ENCODE measurements at regions not wholly inside any gene's neighbourhood (a gene's known extent, or its start where the extent isn't known, plus 50 kb on each side); places are given as distances from the start of the nearest gene placed in this dataset.
"Not testable (repeated sequence)": the region's sequence is repeated elsewhere in the genome, so short reads cannot be mapped to it uniquely, and the experiment has no call there.

DNA sequence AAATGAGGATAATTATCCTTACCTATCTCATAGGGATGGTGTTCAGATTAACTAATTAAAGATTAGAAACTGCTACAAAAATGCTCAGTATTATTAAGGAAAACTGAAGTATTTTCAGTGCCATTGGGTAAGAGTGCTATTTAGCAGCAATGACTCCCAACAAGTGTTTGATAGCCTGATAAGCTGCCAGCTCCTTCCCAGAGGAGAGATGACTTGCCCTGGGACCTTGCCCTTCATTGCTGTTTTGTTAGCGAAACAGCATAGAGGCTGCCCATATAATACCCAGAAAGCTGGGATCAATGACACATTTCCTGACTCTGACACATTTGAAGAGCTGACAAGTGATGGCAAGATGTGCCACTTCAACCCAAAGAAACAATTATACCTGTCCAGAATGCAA, 592.2 kb downstream of the ADGRL2 start:
- DNase-seq (ENCODE audit: low read depth) = peak; percentile 1

DNA sequence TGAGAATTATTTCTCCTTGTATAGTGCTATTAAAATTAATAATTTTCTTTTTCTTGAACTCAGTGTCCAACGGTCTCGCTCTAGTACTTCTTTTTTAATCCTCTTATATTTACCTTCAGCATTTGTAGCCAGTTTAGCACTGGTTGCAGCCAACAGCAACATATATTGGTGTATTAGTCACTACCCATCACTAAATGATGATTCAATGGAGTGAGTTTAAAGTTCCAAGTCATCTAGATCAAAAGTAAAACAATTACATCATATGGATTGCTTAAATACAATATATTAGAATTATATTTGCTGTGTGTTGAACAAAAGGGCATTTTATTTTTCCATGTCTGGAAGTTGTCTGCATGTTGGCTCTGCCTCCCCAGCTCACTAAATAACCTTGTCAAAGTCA, 591.8 kb downstream of the ADGRL2 start:
- DNase-seq (ENCODE audit: low read depth) = peak; percentile 62

DNA sequence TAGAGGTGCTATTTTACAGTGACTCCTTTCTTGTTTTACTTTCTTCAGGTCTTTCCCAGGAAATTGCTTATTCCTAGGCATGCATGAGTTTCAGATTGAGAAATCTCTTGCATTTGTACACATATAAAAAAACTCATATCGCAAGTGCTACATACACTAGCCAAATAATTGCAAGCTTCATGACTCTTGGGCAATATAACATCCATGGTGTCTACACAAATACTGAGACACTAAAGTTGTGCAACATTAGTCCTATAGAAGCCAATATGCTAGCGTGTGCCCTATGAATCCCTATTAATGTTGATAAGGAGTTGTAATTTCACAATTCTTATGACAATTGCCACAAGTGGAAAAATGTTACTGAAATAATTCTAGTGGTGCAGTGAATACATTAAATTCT, 591.0 kb downstream of the ADGRL2 start:
- DNase-seq (ENCODE audit: low read depth) = no peak

DNA sequence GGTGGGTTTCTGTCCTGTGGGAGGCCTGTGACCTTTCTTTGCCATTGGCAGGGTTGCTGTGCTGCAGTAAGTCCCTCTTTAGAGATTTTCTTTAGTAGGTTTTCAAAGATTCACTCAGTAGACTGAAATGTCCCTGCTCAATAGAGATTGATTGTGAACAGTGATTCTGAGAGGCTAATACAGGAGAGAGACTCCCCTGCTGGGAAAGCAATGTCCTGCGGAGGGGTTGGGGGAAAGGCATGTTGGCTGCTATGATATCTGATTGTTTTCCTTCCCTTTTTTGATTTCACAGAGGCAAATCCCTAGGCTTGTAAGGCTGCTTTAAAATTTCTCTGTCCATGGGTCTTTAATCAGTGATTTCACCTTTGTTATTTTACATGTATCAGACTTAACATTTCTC, 589.9 kb downstream of the ADGRL2 start:
- no peak for DNase-seq (ENCODE audit: low read depth)

GRCh38 chr1:82388679-82389078, 587.9 kb downstream of the ADGRL2 start:
- DNase-seq (ENCODE audit: low read depth) = peak; percentile 64

DNA sequence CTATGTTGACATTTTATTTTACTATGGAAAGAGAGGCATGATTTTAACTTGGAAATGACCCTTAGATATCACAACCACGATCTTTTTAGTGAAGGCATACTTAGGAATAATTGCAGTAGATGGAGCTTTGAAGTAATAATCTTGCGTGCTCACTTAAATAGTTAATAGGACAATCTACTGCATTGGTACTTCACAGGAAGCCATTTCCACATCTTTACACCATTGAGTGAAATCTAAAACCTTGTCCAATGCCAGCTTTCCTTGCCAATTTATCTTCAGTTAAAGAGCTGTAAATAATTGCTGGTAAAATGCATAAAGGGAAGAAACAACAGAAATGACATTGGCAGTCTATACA, 586.3 kb downstream of the ADGRL2 start:
- DNase-seq (ENCODE audit: low read depth) = no peak

GRCh38 chr1:82386365-82387011, 585.8 kb downstream of the ADGRL2 start:
- DNase-seq (ENCODE audit: low read depth) = no peak

- DNase-seq (ENCODE audit: low read depth) = no peak
These were observed 584.0 kb downstream of the ADGRL2 start for GRCh38 chr1:82384776-82385175.

DNA sequence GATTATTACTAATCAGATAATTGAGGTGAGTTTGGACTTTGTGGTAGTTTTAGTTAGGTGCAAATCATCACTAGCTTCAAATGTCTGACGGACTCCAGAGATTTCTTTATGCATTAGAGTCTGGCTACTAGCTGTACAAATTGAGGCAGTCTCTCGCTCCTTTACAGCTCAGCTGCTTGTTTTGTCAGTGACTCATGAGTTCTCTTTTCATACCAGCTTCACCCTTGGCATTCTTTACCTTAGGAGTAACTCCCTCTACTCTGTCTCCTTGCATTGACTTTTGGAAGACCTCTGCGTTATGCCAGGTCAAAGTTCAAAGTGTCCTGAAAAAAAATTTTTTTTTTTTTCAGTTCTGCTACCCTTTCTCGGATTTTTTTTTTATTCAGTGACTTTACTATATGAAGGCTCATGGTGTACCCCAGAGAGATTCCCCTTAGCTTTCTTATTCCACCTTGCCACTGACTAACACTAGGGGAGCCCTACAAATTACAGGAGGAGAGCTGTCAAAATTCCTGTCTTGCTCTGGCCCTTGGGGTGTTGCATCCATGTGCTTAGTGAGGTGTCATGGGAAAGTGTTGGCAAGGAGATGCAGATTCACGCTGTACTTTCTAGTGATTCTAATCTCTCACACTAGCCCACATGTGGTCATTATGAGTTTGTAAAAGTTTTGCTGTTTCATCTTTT, 576.6 kb downstream of the ADGRL2 start:
- DNase-seq (ENCODE audit: low read depth) = peak; percentile 61

GRCh38 chr1:82373710-82374109, 573.0 kb downstream of the ADGRL2 start:
- DNase-seq (ENCODE audit: low read depth) = no peak

DNA sequence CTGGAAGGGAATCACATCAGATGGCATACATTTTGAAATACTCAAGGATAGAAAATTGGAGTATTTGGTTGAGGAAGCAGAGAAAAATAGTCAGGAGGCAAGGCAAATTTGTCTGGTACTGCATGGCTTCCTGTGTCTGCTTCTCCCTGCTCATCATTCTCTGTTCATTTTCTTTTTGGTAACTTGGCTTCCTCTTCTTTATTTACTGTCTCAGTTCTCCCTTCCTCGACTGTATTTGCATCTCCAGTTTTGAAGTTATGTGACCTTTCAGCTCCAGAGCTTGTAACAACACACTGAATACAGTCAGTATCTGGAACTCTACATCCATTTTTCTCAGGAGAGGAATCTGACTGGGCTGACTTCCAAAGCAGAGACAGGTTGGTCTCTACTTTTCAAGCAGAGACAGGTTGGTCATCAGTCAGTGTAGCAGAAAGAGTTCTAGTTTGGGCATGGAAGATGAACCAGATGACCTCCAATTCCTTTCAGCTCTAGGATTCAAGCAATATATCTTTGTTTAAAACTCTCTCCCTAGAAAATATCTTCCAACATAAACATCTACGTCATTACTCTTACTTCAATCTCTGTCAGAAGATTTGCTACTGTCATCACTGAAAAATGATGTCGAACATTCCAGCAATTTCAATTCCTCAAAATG, 571.2 kb downstream of the ADGRL2 start:
- DNase-seq (ENCODE audit: low read depth) = no peak

GRCh38 chr1:82367456-82367855, 566.7 kb downstream of the ADGRL2 start:
- DNase-seq (ENCODE audit: low read depth) = no peak

DNA sequence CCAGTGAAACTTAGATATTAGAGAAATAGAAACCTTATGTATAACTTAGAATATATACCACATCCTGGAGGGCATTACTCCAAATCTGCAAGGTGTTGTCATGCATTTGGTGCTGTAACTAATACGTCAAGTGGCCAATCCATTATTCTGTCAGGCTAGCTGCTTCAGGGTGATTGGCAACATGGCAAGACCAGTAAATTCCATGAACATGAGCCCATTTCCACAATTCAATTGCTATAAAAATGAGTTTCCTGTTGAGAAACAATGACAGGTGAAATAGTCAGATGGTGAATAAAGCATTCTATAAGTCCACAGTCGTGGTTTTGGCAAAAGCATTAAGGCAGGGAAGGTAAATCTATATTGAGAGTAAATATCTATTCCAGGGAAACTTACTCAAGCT, 566.0 kb downstream of the ADGRL2 start:
- DNase-seq (ENCODE audit: low read depth) = peak; percentile 24

GRCh38 chr1:82359541-82359940, 558.8 kb downstream of the ADGRL2 start:
- DNase-seq (ENCODE audit: low read depth) = peak; percentile 42

GRCh38 chr1:82358706-82359105, 558.0 kb downstream of the ADGRL2 start:
- not testable (repeated sequence) for DNase-seq (ENCODE audit: low read depth)

DNA sequence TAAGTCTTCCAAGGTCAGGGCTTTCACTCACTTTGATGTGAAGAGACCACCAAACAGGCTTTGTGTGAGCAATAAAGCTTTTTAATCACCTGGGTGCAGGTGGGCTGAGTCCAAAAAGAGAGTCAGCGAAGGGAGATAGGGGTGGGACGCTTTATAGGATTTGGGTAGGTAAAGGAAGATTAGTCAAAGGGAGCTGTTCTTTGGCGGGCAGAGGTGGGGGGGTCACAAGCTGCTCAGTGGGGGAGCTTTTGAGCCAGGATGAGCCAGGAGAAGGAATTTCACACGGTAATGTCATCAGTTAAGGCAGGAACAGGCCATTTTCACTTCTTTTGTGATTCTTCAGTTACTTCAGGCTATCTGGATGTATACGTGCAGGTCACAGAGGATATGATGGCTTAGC, 553.8 kb downstream of the ADGRL2 start:
- not testable (repeated sequence) for DNase-seq (ENCODE audit: low read depth)

DNA sequence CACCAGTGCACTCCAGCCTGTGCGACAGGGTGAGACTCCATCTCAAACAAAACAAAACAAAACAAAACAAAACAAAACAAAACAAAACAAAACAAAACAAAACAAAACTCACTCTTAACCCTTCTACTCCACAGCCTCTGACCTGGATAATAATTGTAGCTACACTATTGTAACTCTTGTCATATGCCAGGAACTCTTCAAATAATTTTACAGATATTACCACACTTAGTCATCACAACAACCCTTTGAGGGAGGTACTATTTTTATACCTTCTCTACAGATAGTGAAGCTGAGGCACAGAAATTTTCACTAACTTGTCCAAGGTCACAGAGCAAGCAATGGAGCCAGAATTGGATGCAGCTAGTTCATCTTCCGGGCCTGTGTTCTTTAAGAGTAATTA, 547.8 kb downstream of the ADGRL2 start:
- DNase-seq (ENCODE audit: low read depth) = no peak

DNA sequence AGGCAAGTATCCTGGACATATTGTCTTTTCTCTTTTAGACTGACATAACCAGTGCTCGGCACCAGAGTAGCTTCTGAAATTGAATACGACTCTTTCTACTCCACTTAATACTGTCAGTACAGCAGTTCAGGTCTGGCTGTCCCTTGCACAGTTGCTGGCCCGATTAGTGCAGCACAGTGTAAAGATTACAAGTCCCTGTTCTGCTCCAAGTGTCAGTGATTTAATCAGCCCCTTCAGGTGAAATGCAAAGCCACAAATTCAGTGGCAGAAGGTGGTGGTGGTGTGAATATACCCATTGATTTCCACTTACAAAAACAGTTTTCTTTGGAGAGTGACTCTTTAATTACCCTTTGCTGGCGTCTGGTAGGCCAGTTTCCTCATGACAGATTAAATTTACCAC, 545.4 kb downstream of the ADGRL2 start:
- DNase-seq (ENCODE audit: low read depth) = no peak

DNA sequence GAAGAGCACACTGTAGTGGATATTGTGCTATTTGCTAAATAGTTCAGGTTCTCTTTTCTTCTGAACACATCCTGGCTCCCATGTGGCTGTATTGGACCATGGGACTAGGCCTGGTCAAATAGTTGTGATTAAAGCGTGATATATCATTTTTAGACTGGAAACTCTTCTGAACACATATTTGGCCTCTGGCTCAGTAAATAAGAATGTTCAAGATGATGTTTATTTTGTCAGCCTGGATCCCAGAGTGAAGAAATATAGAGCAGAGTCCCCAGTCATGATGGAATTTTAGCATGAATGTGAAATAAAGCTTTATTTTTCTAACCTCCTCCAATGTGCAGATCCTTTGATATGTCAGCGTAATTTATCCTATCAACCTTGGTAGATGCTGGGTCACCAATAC, 542.6 kb downstream of the ADGRL2 start:
- no peak for DNase-seq (ENCODE audit: low read depth)

DNA sequence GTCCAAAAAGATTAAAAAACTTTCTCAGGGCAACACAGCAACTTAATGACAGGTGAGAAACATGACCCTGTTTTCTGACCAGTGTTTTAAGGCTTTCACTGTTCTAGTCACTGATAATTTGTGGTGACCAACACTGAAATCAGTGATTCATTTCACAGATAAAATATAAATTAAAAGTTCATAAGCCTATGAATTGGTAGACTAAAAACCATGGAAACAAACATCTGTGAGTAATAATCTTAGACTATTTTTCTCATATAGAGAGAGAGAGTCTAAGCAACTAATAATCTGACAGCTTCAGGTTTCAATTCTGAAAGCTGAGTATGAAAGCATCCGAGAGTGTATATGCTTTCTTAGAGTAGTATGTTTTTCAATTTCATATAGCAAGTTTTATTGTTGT, 536.9 kb downstream of the ADGRL2 start:
- DNase-seq (ENCODE audit: low read depth) = no peak

DNA sequence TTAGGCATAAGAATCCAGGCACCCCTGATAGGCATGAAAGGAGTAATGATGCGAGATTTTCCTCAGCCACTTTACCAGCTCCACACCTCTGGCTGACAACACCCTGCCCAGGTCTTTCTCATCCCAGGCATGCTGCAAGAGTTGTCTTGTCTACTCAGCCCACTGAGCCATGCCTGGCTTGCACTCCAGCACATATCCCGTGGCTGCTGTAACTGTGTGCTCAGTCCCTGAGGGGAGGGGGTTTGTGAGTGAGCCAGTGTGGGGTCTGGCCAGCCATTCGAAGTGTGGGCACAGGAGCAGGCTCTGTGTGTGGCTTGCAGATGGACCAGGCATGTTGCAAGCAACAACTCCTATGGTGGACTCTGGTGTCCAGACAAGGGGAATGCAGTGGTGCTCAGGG, 529.6 kb downstream of the ADGRL2 start:
- DNase-seq (ENCODE audit: low read depth) = no peak

DNA sequence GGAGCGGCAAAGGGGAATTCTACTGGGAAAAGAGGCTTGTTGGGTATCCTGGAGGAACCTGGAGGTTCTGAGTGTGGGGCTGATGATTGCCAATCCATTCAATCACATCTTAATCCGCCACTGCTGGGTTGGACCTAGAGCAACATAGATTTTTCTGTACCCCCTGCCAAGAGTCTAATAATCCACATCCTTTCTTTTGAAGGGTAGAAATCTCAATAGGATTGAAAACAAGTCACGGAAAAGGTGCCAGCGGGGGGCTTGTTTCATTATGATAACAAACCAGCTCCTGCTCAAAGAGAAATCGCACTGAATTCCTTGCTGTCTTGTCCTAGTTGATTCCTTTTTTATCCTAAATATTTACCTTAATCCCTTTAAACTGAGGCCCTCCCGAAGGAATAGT, 528.5 kb downstream of the ADGRL2 start:
- DNase-seq (ENCODE audit: low read depth) = no peak

All from HT1080 (cell line).